ENCODE measurements at regions not wholly inside any gene's neighbourhood (a gene's known extent, or its start where the extent isn't known, plus 50 kb on each side); places are given as distances from the start of the nearest gene placed in this dataset.

DNA sequence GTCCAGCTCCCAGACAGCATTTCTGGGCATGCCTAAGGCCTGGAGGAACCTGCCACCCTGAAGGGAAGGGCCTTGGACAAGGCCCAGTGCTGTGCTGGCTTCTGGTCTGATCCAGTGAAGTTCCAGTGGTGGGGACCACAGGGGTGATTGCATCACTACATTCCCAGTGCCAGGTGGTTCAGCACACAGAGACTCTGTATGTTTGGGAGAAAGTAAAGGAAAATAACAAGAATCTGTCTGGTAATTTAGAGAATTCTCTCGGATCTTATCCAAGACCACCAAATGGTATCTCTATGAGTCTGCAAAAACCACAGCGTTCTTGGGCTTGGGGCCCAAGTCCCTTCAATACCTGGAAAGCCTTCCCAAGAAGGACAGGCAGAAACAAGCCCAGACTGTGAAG lies 131.8 kb upstream of the MAD2L1 start:
- in situ Hi-C loops (cut with MboI; ENCODE audit: low sequenced_read_pairs): no loop called here
- no peak overlapping the region for H3K4me2 ChIP-seq (ENCODE audit: low read depth, low read length)
- H3K18ac ChIP-seq (ENCODE audit: low read depth, low read length): no peak overlapping the region
- no peak overlapping the region for H2AK5ac ChIP-seq (ENCODE audit: low read depth, low read length)
- ChIA-PET CTCF (no interaction called here), POLR2A (ENCODE audit: unreplicated experiment) (no interaction called here)
- no peak for TF ChIP-seq MAFK (IDR thresholded peaks at IDR 0.05; ENCODE audit: low read depth, low read length)
- TF ChIP-seq NFE2L2 (IDR thresholded peaks at IDR 0.05; ENCODE audit: low read depth, low read length): no peak
- TF ChIP-seq, protein P1, sequence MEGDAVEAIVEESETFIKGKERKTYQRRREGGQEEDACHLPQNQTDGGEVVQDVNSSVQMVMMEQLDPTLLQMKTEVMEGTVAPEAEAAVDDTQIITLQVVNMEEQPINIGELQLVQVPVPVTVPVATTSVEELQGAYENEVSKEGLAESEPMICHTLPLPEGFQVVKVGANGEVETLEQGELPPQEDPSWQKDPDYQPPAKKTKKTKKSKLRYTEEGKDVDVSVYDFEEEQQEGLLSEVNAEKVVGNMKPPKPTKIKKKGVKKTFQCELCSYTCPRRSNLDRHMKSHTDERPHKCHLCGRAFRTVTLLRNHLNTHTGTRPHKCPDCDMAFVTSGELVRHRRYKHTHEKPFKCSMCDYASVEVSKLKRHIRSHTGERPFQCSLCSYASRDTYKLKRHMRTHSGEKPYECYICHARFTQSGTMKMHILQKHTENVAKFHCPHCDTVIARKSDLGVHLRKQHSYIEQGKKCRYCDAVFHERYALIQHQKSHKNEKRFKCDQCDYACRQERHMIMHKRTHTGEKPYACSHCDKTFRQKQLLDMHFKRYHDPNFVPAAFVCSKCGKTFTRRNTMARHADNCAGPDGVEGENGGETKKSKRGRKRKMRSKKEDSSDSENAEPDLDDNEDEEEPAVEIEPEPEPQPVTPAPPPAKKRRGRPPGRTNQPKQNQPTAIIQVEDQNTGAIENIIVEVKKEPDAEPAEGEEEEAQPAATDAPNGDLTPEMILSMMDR (conservative IDR thresholded peaks at IDR 0.05; ENCODE audit: low read depth, low read length): no peak
- no peak for TF ChIP-seq CHD1 (IDR thresholded peaks at IDR 0.05; ENCODE audit: low read depth, low read length)
- TF ChIP-seq POLR2A (IDR thresholded peaks at IDR 0.05; ENCODE audit: low read depth, low read length): no peak
- TF ChIP-seq, protein P2, sequence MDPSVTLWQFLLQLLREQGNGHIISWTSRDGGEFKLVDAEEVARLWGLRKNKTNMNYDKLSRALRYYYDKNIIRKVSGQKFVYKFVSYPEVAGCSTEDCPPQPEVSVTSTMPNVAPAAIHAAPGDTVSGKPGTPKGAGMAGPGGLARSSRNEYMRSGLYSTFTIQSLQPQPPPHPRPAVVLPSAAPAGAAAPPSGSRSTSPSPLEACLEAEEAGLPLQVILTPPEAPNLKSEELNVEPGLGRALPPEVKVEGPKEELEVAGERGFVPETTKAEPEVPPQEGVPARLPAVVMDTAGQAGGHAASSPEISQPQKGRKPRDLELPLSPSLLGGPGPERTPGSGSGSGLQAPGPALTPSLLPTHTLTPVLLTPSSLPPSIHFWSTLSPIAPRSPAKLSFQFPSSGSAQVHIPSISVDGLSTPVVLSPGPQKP (IDR thresholded peaks at IDR 0.05; ENCODE audit: borderline replicate concordance, low read depth, low read length): no peak
- no peak for TF ChIP-seq MAZ (IDR thresholded peaks at IDR 0.05; ENCODE audit: borderline replicate concordance, low read depth, low read length)
- no peak for TF ChIP-seq BHLHE40 (IDR thresholded peaks at IDR 0.05; ENCODE audit: low read depth, low read length)
- TF ChIP-seq, protein P3, sequence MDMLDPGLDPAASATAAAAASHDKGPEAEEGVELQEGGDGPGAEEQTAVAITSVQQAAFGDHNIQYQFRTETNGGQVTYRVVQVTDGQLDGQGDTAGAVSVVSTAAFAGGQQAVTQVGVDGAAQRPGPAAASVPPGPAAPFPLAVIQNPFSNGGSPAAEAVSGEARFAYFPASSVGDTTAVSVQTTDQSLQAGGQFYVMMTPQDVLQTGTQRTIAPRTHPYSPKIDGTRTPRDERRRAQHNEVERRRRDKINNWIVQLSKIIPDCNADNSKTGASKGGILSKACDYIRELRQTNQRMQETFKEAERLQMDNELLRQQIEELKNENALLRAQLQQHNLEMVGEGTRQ (IDR thresholded peaks at IDR 0.05; ENCODE audit: low read depth, low read length): no peak
- TF ChIP-seq RFX5 (IDR thresholded peaks at IDR 0.05; ENCODE audit: low read depth, low read length): no peak
- no peak for TF ChIP-seq RAD21 (IDR thresholded peaks at IDR 0.05; ENCODE audit: low read length)
- TF ChIP-seq CEBPB (IDR thresholded peaks at IDR 0.05; ENCODE audit: low read depth, low read length): no peak
- no peak for TF ChIP-seq SMC3 (IDR thresholded peaks at IDR 0.05; ENCODE audit: low read depth, low read length)
- TF ChIP-seq MXI1 (IDR thresholded peaks at IDR 0.05; ENCODE audit: borderline replicate concordance, low read depth, low read length): no peak
- no peak for TF ChIP-seq RCOR1 (IDR thresholded peaks at IDR 0.05; ENCODE audit: insufficient replicate concordance, low read length)
- no peak for TF ChIP-seq FOS (IDR thresholded peaks at IDR 0.05; ENCODE audit: low read depth, low read length)
- no peak overlapping the region for H2AK9ac ChIP-seq (replicated peaks; ENCODE audit: low read depth, low read length, poor library complexity)
- H2BK15ac ChIP-seq (ENCODE audit: low read depth, low read length): no peak overlapping the region
- H2BK20ac ChIP-seq (ENCODE audit: low read depth, low read length): no peak overlapping the region
- H3K14ac ChIP-seq (replicated peaks; ENCODE audit: low read depth, low read length): no peak overlapping the region
- no peak overlapping the region; the same call in 1 of the 2 replicates for H3K56ac ChIP-seq (ENCODE audit: extremely low read depth, insufficient read depth, low read length)
- intact Hi-C loops (cut with micrococcal nuclease): no loop called here
- no peak overlapping the region for H2BK5ac ChIP-seq (ENCODE audit: low read depth, low read length, poor library complexity, severe bottlenecking)
- no peak overlapping the region for H3K23ac ChIP-seq (ENCODE audit: low read depth, low read length)
- H2AFZ ChIP-seq (replicated peaks; ENCODE audit: low read length, poor library complexity): no peak overlapping the region
- no peaks in the 10 kb centered on the region for H3K4me1 ChIP-seq (ENCODE audit: control insufficient read depth, insufficient read depth, low read length)
- no peak overlapping the region for H4K5ac ChIP-seq (ENCODE audit: low read depth, low read length)
- no peak overlapping the region for H3K4me3 ChIP-seq (ENCODE audit: insufficient read depth, low read depth, low read length)
- H4K91ac ChIP-seq (ENCODE audit: insufficient read depth, low read depth, low read length): no peak overlapping the region
- no peaks in the 10 kb centered on the region for H3K9me1 ChIP-seq (ENCODE audit: insufficient read depth, low read length)
- no peaks in the 10 kb centered on the region for H3K9me3 ChIP-seq (ENCODE audit: control insufficient read depth, insufficient read depth, low read length)
- H3K4ac ChIP-seq (ENCODE audit: low read depth, low read length): no peak overlapping the region
- no peaks in the 10 kb centered on the region for H4K20me1 ChIP-seq (ENCODE audit: insufficient read depth, low read length)
- BruUV-seq (replicated peaks): no TSS peak
- DNase-seq: no peak
- H4K8ac ChIP-seq (ENCODE audit: low read depth in 2 of 2, low read length in 2 of 2): no peak overlapping the region
- WGBS, 2 experiments (ENCODE audit: extremely low coverage in 2 of 2, insufficient read length in 1 of 2): 50% methylated on average over 1 of the region's 2 CpGs; no CpG with 5 or more reads in 1 of the 2 experiments
- H3K27ac ChIP-seq (ENCODE audit: insufficient read depth, low read length): no peak overlapping the region
- H2BK120ac ChIP-seq (ENCODE audit: low read depth, low read length): no peak overlapping the region
- H3K79me1 ChIP-seq (ENCODE audit: low read depth in 1 of 2, low read length in 2 of 2): no peaks in the 10 kb centered on the region
- H3K9ac ChIP-seq (ENCODE audit: low read depth, low read length): no peak overlapping the region
- ATAC-seq (ENCODE audit: low read depth): no peak
- H3K36me3 ChIP-seq (ENCODE audit: control insufficient read depth, insufficient read depth, low read length): no peaks in the 10 kb centered on the region
- H3K27me3 ChIP-seq (ENCODE audit: control insufficient read depth, insufficient read depth, low read length): no peaks in the 10 kb centered on the region
- dilution Hi-C loops (cut with HindIII; ENCODE audit: low sequenced_read_pairs, unreplicated experiment): no loop called here

Data from IMR-90 (cell line).